HG02610 (cell line): ENCODE measurements at regions not wholly inside any gene's neighbourhood (a gene's known extent, or its start where the extent isn't known, plus 50 kb on each side); places are given as distances from the start of the nearest gene placed in this dataset.

ENCODE experiments used
- ATAC-seq: cut with Tn5 transposase; IDR thresholded peaks from one replicate; pipeline ENCODE4 v1.9.1; 2021; ENCODE audit warnings: mild to moderate bottlenecking, moderate library complexity; ENCODE audit not compliant: unreplicated experiment

DNA sequence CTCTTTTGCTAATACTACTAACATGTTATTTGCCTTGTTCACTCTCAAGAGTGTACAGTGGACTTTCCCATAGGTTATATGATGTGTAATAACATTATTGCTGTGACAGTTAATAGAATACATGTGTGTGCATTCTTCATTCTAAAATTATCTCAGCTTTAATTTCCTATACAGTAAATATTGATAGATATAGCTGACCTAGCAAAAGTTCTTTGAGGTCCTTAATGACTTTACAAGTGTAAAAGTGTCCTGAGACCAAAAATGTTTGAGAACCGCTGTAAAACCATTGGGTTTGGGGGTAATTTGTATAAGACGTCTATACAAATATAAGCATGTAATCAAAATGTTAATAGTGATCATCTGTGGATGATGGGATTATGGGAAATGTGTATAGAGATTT is 469.5 kb upstream of the PROK2 start:
- no peak for ATAC-seq

DNA sequence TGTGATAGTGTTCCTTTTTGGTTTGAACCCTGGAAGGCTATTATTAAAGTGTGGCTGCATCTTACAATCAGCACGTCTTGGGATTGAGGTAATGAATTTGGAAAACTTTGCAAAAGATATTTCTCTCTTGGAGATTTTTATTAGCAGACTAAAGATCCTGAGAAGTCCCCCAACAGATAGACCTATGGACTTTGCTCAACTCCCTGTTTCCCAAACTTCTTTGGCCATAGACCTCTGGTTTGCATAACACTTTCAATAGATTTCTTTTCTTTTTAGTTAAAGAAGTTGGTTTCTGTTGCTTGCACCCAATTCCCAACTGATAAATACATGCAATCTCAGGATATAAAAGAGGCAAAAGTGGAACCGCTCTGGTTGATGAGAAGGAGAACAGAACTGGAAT is 465.8 kb upstream of the PROK2 start:
- no peak for ATAC-seq

DNA sequence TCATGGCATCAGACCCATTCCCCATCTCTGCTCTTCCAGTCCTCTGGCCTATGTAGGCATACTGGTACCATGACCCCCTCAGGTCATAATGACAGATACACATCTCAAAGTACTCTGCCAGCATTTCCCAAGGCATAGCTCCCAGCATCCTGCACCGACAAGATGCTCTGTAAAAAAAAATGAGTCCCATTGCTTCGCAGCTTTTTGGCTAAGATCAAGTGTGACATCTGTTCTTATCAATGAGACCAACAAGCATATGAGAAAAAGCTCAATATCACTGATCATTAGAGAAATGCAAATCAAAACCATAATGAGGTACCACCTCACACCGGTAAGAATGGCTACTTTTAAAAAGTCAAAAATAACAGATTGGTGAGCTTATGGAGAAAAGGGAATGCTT is 463.9 kb upstream of the PROK2 start:
- ATAC-seq = no peak

DNA sequence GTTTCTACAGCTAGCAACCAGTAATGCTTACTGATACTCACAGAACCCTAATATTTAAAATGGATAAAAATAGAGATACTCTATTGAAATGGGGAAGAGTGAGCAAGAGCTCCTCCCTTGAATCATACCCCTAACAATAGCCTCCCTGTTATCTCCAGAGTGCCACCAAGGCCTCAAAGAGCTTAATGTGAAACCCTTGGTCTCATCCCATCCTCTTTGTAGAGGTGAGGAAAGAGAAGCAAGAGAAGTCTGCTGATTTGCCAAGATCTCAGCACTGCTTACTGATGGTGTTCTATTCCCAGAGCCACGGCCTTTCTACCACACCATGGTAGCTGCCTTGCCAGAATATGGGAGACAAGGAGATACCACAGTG is 463.4 kb upstream of the PROK2 start:
- no peak for ATAC-seq

DNA sequence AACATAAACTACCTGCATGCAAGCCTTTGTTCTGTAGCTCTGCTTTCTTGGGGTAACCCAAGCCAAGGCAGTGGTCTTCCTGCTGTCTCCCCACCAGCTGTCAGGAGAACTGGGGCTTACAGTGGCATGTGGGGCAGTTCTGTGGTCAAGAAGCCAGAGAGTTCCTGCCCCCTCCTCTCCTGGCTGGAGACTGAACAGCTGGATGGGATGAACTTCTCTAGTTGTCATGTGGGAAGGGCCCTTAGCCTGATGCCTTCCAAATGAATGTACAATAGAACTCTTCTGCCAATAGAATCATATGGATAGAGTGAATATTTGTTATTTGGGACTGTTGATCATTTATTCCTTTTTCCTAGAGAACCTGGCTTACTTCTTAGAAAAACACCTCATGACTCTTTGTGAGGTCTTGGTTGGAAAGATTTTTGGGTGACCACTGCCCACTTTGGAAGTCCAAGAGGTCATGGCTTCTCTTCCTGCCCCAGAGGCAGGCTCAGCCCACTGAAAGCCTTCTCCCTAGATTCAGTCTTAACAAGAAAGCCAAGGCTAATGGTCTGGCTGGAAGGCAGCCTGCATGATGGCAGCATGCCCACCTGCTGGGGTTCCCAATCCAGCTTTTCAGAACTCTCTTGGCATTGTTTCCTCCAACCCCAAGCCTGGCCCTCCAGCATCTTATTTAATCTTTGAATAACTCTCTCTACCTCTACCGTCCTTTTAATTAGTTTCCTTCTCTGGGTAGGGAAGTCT is 462.9 kb upstream of the PROK2 start:
- no peak for ATAC-seq

DNA sequence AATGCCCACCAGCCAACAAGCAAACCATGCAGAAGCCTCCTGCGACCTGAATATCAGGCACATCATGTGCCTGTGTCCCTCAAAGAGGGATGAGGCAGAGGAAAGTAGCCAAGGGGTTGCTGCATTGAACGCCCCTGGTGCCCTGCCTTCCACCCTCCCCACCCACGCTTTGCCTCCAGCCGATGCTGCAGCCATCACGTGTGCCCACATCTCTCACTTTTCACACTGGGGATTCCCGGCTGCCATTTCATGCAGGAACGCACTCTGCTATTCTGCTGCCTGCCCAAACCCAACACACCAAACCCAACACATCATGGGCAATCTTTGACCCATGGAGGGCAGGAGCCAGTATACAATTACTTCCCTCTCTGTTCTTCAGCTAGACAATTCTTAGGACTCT is 462.2 kb upstream of the PROK2 start:
- ATAC-seq = no peak

DNA sequence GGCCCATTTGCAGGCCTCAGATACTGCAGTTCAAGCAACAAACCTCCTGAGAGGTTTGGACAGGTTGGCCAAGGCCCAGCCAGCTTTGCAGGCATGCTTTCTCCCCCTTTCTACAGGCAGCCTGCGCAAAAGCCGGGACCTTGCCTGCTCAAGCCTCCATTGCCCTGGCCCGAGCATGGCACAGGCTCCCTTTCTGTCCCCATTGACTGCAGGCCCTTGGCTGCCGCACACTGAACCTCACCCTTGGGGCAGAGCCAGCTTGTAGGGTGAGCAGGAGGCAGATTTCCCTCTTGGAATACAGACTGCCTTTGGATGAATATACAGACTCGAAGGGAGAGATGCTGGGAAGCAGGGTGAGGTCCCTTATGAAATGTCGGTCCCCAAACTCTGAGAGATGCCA is 461.7 kb upstream of the PROK2 start:
- ATAC-seq = no peak

DNA sequence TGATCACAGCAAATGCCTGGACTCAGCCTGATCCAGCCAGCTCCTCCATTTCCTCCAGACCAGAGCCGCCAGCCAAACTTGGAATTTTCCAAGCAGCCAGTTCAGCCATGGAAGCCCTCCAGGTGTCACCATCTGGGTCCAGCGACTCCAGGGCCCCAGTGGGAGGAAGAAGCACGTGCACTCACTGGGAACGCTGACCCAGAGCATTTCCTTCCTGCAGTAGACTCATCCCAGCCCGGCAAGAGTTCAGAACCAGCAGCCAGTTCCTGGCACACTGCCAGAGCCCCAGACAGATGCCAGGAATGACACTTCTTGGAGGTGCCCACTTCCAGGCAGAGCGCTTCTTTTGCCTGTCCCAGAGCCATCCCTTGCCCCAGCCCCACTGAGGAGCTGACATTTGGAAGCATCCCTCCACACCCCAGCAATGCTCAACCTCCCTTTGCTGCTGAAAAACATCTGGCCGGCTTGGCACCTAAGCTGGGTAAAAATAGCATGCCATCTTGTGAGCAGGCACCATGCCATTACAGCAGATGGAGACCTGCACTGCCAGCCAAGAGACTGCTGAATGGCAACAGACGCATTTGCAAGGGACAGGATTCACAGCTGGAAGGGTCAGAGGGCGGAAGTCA is 460.3 kb upstream of the PROK2 start:
- ATAC-seq = no peak

DNA sequence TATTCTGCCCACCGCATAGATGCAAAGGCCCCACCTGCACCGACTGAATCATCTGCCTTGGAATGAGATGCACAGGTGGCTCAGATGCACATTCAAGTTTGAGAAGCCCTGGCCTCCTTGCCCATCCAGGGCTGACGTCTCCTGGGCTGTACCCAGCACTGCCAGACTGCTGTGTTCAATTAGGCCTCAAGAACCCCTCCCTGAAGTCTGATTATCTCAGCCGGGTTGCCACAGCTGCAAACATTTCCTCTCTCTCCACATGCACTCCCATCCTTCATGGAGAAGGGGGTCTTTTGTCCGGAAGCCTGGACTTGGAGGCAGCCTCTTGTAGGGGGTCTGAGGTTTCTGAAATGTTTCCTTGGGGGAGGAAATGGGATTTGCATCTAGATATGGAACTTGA is 459.4 kb upstream of the PROK2 start:
- ATAC-seq = no peak

DNA sequence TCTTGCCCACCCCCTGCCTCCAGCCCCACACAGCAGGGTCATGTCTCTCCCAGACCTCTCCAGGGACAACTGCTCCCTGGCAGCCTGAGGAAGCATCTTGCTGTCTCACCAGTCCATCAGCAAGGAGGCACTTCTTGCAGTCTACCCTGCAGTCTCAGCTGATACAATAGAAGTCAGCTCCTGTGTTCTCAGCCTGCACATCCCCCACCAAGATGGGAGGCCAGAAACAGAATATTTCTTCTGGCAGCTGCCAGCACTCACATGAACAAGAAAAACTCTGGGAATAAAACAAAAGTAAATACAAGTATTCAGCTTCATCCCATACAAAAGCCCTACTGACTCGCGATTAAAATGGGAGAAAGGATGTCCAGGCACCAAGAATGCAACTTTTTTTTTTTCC is 457.4 kb upstream of the PROK2 start:
- no peak for ATAC-seq

DNA sequence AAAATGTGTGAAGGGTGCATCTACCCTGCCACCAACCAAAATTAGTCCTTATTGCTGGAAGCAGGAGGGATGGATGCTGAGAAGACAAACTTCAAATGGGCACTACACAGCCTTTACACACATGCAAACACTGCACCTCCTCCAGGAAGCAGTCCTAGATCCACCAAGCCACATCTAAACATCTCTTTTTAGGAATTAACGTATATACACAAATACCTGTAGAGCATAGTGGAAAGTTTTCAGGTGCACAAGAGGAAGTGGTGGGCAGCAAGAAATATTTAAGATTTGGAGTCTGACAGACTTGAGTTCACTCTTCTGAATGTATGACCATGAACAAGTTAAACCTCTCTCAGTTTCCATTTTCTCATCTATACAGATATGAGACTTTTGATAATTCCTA is 456.6 kb upstream of the PROK2 start:
- ATAC-seq = no peak

DNA sequence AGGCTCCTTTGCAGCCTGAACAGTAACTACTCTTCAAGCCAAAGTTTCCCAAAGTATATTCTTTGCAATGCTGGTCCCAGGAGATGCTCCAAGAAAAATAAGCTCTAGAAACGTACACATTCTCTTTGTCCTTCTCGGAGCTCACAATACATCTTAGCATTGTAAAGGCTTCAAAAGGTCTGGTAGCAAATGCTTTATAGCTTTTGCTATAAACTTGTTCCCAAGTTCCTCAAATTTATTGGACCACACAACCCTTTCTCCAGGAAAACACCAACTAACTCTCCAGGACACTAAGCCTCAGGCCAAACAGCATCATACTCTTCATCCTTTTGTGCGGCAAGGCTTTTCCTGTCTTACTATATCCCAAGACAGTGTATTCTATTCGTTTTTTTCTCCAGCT is 455.6 kb upstream of the PROK2 start:
- no peak for ATAC-seq

DNA sequence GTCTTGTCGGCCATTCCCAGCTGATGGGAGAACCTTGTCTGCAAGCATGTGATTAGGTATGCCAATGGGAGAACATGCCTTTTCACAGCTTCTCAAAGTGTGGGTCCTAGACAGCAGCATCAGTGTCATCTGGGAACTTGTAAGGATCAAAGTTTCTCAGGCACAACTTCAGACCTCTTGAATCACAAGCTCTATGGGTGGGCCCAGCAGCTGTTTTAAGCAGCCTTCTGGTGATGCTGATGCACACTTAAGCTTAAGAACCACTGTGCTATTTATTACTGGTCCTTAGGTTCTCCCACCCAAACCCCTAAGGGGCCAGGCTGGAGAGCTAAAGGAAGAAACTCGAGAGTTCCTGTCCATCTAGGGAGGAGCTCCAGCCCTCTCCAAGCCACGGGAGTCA is 453.9 kb upstream of the PROK2 start:
- no peak for ATAC-seq

DNA sequence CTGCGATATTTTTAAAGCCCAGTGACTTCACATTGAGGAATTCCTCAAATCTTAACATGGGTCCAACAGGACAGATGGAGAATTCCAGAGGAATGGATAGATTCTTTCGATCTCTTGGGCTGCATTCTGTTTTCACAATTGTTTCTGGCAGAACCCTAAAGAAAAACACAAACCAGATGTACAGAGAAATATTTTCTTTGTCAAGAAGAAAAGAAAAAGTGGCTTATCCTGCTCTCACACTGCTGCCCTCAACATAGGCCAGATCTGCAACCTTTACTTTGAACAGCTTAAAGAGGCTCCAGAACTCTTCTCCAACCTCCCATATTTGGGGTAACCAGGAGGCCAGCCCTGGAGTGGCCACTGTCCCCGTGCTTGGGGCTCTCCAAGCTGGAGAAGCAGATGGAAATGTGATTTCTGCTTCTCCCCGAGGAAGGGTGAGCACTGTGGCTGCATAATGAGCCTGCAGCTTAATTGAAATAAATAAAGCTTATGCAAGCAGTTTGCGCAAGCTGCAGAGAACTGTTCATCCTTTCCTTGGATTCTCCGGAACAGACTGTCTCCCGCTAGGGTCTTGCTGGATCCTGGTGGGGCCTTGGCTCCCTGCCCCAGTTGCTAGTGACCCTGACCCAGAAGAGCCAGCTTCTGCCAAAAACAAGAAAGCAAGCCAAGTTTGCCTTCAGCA is 453.2 kb upstream of the PROK2 start:
- no peak for ATAC-seq

DNA sequence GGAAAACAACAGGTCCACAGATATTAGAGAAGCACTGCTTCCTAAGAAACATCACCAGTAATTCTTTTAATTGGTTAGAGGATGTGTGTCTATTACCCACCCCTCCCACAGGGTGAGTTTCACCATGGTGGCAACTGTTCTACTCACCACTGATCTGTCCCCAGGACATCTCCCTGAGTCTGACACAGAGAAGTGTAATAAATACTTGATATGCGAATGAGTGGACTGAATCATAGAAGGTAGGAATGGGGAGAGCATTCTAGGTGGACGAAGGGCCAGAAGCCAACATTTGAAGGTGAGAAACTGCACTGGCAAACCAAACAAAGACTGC is 452.7 kb upstream of the PROK2 start:
- ATAC-seq = no peak

DNA sequence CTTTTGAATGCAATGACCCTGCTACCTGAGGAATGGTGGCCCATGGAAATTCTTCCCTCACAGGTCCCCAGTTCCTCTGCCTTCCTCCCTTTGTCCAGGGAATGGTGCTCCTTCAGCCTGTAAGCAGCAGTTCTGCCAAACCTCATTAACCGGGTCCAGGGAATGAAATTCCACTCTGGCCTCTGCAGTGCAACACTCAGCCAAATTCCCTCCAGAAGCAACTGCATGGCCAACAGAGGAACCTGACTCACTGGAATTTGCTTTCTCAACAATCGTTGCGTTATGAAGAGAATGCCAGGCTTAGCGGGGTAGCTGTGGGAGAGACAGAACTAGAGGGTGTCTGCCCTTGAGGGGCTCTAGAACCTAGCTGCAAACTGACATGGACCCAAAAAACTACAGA is 449.4 kb upstream of the PROK2 start:
- no peak for ATAC-seq

DNA sequence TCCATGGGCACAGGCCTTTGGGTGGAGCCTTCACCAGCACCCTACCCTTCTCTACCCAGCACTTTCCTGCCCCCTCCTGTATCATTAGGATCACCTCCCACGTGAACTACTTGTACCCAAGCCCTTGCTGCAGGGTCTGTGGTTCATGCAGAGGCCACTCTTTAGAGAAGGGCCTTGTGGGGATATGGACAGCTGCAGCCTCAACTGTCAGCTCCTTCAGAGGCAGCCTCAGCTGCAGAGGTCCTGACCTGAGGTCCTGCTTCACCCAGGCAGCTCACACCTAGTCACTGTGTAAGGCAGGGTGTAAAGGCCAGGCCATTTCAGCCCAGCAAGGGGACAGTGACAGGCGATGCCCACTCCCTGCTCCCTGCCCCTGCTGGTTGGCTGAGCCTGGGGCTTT is 448.6 kb upstream of the PROK2 start:
- no peak for ATAC-seq

DNA sequence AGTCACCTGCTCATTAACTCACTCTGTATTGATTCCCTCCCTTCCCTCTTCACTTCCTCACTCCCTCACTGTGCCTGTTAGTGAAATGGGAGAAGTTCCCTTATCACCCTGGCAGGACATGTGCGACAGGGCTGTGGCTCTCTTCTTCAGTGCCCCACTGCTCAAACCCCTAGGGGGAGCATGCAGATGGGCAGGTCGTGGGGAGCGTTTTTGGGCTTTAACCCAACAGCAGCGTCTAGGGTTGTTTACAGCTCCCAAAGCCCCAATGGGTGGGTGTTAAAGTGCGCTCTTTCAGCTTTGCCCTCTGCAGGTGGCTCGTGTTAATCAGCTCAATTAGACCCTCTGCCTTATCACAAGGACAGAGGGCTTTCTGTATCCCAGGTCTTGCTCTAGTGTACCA is 447.8 kb upstream of the PROK2 start:
- ATAC-seq = no peak

DNA sequence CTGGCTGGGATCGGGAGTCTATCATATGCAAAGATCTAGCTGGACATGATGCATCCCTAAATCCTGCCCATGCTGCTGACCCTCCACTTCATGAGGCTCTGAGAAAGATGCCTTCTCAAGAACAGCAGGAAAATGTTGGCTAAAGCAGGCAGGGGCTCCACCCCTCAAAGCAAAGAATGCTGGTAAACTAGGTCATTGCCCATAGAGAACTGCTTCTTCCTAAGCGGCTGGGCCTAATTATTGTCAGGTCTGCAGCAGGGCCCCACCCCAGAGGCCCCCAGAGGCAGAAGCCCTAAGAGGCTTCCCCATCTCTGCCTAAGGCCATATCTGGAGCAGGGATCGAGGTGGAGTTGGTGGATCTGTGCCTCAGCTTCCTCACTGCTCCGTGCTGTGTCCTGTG is 447.4 kb upstream of the PROK2 start:
- ATAC-seq = no peak

DNA sequence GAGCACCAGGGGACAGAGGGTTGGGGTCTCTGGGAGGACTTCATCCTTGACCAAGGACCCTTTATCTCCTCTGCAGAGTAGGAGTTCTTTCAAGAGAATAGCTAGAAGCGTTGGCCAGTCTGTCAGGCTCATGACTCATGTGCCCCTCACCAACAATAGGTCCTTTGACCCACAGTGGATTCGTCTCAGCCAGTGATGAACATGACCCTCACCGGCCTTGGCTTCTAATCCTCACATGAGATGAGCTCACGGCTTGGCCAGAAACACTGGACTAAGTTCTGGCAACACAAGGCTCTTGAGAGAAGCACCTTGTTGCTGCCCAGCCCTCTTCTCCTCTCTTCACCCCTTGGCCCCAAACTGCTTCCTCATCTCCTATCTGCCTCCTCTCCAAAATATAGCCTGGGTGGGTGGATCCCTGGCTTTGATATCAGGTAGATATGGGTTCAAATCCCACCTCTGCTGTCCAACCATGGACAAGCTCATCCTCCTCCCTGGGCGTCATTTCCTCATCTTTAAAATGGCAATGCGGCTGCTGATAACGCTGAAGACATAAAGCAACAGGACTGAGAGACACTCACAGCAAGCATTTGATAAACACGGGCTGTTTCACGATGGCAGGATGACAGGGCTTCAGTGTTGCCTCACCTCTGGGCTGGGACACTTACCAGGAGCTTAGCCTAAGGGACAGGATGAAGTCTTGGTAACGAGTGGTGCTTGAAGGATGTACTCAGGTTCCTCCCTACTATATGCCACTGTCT is 446.7 kb upstream of the PROK2 start:
- ATAC-seq = no peak

DNA sequence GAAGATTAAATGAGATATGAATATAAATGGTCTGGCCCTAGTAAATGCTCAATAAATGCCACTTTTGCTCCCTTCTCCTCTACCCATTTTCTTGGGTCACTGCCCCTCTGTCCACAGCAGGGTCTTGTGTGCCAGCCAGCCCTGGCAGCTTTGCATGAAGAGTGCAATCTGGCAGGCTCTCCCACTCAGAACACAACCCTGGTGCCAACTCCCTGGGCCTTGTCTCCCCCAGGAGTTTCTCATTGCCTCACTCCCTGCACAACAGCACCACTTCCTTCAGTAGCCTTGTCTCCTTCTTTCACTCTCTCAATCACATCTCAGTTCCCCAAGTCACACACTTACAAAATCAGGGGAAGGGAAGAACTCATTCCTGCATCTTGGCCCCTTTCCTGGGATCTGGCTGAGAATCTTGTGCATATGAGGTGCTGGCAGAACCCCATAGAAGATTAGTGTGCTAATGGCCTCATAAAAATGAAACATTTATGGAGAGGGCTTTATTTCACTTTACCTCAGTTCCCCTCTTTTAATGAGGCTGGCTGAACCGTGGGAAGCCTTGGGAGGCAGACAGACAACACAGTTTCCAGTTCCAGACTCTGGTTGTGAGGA is 445.9 kb upstream of the PROK2 start:
- no peak for ATAC-seq

DNA sequence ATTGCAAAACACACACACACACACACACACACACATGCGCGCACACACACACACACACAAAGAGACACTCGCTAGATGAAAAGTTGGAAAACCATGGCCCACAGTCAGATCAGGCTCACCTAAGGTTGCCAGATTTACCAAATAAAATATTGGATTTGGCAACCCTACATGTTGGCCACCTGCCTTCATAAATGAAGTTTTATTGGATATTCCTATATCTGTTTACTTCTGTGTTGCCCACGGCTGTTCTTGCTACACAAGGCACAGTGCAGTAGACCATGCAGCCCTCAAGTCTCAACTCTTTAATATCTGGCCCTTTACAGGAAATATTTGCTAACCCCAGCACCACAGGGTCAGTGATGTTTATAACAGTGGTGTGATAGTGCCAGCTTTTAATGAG is 445.0 kb upstream of the PROK2 start:
- ATAC-seq = no peak
